Breast epithelium (tissue), 4 donors: ENCODE measurements at regions not wholly inside any gene's neighbourhood (a gene's known extent, or its start where the extent isn't known, plus 50 kb on each side); places are given as distances from the start of the nearest gene placed in this dataset.
A peak's percentile ranks its signal among the peaks of the same experiment; 100 is the strongest.

Source experiments
- DNase-seq, 2 donors: peaks; one replicate each; pipeline ENCODE4 v3.0.0-alpha.2; 2019; ENCODE audit warnings: low spot score in 2 of 2
- H3K27ac ChIP-seq, 2 donors: fragments of 200-600 bp; sonication (generic) in 1 of 2; one replicate each; pipeline ENCODE4 v1.5.1; 2016 to 2019; ENCODE audit warnings: mild to moderate bottlenecking in 1 of 2
- H3K27me3 ChIP-seq, 2 donors: fragments of 200-600 bp; sonication (generic) in 1 of 2; one replicate each; pipeline versions ENCODE4 v1.5.1 to v1.6.0; 2017 to 2019; ENCODE audit warnings: control low read depth in 1 of 2, mild to moderate bottlenecking in 1 of 2
- H3K36me3 ChIP-seq: fragments of 200-600 bp; one replicate; pipeline ENCODE4 v1.5.1; 2019
- H3K4me1 ChIP-seq, 2 donors: fragments of 200-600 bp; sonication (generic); one replicate each; pipeline ENCODE4 v1.5.1; 2016 to 2019; ENCODE audit warnings: control low read depth in 1 of 2
- H3K4me3 ChIP-seq, 3 donors: fragments of 200-600 bp; sonication (generic); 1 replicate in 2 of 3; 2 replicates in 1 of 3; pipeline ENCODE4 v1.5.1; 2016 to 2019; ENCODE audit warnings: mild to moderate bottlenecking in 3 of 3, moderate library complexity in 2 of 3
- H3K9me3 ChIP-seq, 2 donors: fragments of 200-600 bp; sonication (generic) in 1 of 2; one replicate each; pipeline ENCODE4 v1.5.1; 2016 to 2019; ENCODE audit warnings: control low read depth in 1 of 2
- POLR2A ChIP-seq: fragments of 450-650 bp; IDR thresholded peaks from one replicate; pipeline ENCODE4 v1.6.1; 2016; ENCODE audit warnings: antibody characterized with exemption, mild to moderate bottlenecking, moderate library complexity
- POLR2AphosphoS5 ChIP-seq, 3 donors: sonication (generic); formaldehyde crosslinking; IDR thresholded peaks; one replicate each; pipeline ENCODE4 v1.6.1; 2017; ENCODE audit warnings: antibody characterized with exemption in 3 of 3
- intact Hi-C: fragments of 100-400 bp; cut with DNase I; formaldehyde crosslinking; loops from one replicate; pipeline ENCODE4 v1.15.1; 2023; ENCODE audit warnings: low total_unique reads
- TF ChIP-seq, protein P1 (sequence below), 3 donors: fragments of 450-650 bp; IDR thresholded peaks; one replicate each; pipeline ENCODE4 v1.5.1; 2016 to 2017; ENCODE audit warnings: antibody characterized with exemption in 3 of 3, mild to moderate bottlenecking in 3 of 3, moderate library complexity in 3 of 3

DNA sequence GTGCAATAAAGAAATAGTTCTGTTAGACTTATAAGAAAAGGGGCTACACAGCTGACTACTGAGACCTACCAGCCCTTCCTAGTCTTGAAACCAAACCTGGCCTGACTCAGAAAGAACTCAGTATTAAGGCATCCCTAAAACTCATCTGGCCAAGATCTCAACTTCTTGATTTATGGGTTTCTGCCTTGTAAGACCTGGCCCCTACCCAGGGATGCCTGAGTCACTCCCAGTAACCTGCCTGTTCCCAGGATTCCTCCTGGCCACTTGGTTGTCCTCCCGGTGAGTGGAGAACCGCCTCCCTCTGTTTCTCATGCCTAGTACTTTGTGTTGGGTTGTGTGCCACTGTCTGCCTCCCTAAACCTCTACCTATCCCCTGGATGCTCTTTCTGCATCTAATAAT is 189.4 kb upstream of the PREP start:
- no peaks in the 10 kb centered on the region for H3K36me3 ChIP-seq
- H3K27ac ChIP-seq: peak overlapping the region in 1 of 2 donors; percentile 8
- no peaks in the 10 kb centered on the region for H3K27me3 ChIP-seq
- no peak overlapping the region for H3K4me3 ChIP-seq
- no peaks in the 10 kb centered on the region for H3K9me3 ChIP-seq
- DNase-seq: no peak
- intact Hi-C loops: no loop called here
- TF ChIP-seq POLR2A: no peak
- TF ChIP-seq POLR2AphosphoS5 (IDR thresholded peaks at IDR 0.05): no peak
- TF ChIP-seq, protein P1, sequence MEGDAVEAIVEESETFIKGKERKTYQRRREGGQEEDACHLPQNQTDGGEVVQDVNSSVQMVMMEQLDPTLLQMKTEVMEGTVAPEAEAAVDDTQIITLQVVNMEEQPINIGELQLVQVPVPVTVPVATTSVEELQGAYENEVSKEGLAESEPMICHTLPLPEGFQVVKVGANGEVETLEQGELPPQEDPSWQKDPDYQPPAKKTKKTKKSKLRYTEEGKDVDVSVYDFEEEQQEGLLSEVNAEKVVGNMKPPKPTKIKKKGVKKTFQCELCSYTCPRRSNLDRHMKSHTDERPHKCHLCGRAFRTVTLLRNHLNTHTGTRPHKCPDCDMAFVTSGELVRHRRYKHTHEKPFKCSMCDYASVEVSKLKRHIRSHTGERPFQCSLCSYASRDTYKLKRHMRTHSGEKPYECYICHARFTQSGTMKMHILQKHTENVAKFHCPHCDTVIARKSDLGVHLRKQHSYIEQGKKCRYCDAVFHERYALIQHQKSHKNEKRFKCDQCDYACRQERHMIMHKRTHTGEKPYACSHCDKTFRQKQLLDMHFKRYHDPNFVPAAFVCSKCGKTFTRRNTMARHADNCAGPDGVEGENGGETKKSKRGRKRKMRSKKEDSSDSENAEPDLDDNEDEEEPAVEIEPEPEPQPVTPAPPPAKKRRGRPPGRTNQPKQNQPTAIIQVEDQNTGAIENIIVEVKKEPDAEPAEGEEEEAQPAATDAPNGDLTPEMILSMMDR (IDR thresholded peaks at IDR 0.05): no peak
- peaks cover 0 to 5% of the 10 kb centered on the region in 2 donors for H3K4me1 ChIP-seq

GRCh38 chr6:105591053-105591452 is 188.2 kb upstream of the PREP start:
- intact Hi-C loops: no loop called here
- TF ChIP-seq, protein P1 (IDR thresholded peaks at IDR 0.05): no peak
- TF ChIP-seq POLR2AphosphoS5 (IDR thresholded peaks at IDR 0.05) (no peak), POLR2A (no peak)
- no peaks in the 10 kb centered on the region for H3K9me3 ChIP-seq

GRCh38 chr6:105588123-105588710 is 185.3 kb upstream of the PREP start:
- no peaks in the 10 kb centered on the region for H3K27me3 ChIP-seq
- TF ChIP-seq, protein P1 (IDR thresholded peaks at IDR 0.05): no peak
- TF ChIP-seq POLR2A (no peak), POLR2AphosphoS5 (IDR thresholded peaks at IDR 0.05) (no peak)
- intact Hi-C loops: no loop called here

More at GRCh38 chr6:105591053-105591452, 188.2 kb upstream of the PREP start:
- Histone ChIP-seq H3K27me3 (no peaks in the 10 kb centered on the region), H3K4me3 (no peak overlapping the region), H3K4me1 (peaks cover 0 to 5% of the 10 kb centered on the region in 2 donors), H3K36me3 (no peaks in the 10 kb centered on the region), H3K27ac (no peak overlapping the region)
- no peak for DNase-seq

GRCh38 chr6:105587349-105588122 is 184.7 kb upstream of the PREP start:
- Histone ChIP-seq H3K27me3 (no peaks in the 10 kb centered on the region), H3K9me3 (no peaks in the 10 kb centered on the region), H3K4me3 (no peak overlapping the region), H3K4me1 (no peaks in the 10 kb centered on the region), H3K36me3 (no peaks in the 10 kb centered on the region), H3K27ac (no peak overlapping the region)
- no peak for DNase-seq
- TF ChIP-seq, protein P1 (IDR thresholded peaks at IDR 0.05): no peak
- TF ChIP-seq POLR2A: no peak
- no peak for TF ChIP-seq POLR2AphosphoS5 (IDR thresholded peaks at IDR 0.05)
- intact Hi-C loops: no loop called here

More at GRCh38 chr6:105588123-105588710, 185.3 kb upstream of the PREP start:
- Histone ChIP-seq H3K4me1 (no peaks in the 10 kb centered on the region), H3K36me3 (no peaks in the 10 kb centered on the region), H3K9me3 (no peaks in the 10 kb centered on the region), H3K27ac (no peak overlapping the region), H3K4me3 (no peak overlapping the region)
- no peak for DNase-seq

DNA sequence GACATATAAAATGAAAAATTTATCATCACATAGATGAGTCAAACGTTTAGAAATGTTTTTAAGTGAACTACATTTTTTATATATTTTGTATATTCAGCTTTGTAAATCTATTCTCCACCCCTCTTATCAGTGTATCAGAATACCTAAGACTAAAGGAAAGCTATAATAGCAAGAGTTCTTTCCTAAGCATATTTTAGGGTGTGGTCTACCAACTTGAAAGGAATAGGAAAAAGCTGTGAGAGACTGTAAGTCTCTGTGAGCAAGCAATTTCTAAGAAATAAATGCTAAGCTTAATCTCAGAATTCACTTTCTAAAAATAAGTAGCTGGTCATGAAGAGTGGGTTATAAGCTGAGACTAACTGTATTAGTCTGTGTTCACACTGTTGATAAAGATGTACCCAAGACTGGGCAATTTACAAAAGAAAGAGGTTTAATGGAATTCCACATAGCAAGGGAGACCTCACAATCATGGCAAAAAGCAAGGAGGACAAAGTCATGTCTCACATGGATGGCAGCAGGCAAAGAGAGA is 175.4 kb upstream of the PREP start:
- intact Hi-C loops: no loop called here
- Histone ChIP-seq H3K9me3 (no peaks in the 10 kb centered on the region), H3K4me3 (no peak overlapping the region), H3K4me1 (no peaks in the 10 kb centered on the region), H3K36me3 (no peaks in the 10 kb centered on the region), H3K27me3 (no peaks in the 10 kb centered on the region), H3K27ac (no peak overlapping the region)
- DNase-seq: no peak
- TF ChIP-seq, protein P1 (IDR thresholded peaks at IDR 0.05): no peak
- no peak for TF ChIP-seq POLR2A
- no peak for TF ChIP-seq POLR2AphosphoS5 (IDR thresholded peaks at IDR 0.05)
